HG03135 (cell line): ENCODE measurements at regions not wholly inside any gene's neighbourhood (a gene's known extent, or its start where the extent isn't known, plus 50 kb on each side); places are given as distances from the start of the nearest gene placed in this dataset.

ENCODE experiments used
- ATAC-seq: cut with Tn5 transposase; IDR thresholded peaks from one replicate; pipeline ENCODE4 v1.9.1; 2021; ENCODE audit warnings: mild to moderate bottlenecking, moderate library complexity; ENCODE audit not compliant: unreplicated experiment

DNA sequence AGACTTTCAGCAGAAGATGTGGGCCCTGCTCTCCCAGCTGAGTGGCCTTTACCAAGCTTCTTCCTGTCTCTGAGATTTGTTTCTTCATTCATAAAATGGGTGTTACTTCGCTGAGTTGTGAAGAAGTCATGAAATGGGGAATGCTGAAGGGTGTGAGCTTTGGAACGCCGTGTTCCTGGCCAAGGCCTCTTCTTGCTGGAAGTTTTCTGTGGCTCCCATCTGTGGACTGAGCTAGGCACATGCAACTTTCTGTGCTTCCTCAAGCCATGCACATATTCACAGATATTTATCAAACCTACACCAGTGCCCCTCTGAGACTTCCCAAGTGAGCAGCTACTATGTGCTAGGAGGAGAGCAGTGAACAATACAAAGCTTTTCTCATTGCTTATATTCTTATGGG is 106.3 kb upstream of the JUN start:
- no peak for ATAC-seq

- no peak for ATAC-seq
These were observed 106.8 kb upstream of the JUN start for GRCh38 chr1:58890609-58891008.

DNA sequence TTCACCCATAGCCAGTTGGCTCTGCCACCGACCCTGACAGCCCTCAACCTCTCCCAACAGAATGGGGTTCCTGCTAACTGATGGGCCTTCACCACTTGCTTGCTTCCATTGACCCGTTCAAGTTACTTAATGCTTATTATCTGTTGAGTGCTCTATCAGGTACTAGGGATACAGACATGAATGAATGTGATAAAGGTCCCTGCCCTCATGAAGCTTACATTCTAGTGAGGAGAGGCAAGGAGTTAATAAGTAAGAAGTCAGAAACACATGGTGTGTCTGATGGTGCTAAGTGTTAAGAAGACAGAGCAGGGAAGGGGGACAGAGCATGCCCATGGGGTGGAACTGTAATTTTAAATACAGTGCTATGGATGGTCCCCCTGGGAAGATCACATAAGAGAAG is 107.5 kb upstream of the JUN start:
- ATAC-seq: no peak

DNA sequence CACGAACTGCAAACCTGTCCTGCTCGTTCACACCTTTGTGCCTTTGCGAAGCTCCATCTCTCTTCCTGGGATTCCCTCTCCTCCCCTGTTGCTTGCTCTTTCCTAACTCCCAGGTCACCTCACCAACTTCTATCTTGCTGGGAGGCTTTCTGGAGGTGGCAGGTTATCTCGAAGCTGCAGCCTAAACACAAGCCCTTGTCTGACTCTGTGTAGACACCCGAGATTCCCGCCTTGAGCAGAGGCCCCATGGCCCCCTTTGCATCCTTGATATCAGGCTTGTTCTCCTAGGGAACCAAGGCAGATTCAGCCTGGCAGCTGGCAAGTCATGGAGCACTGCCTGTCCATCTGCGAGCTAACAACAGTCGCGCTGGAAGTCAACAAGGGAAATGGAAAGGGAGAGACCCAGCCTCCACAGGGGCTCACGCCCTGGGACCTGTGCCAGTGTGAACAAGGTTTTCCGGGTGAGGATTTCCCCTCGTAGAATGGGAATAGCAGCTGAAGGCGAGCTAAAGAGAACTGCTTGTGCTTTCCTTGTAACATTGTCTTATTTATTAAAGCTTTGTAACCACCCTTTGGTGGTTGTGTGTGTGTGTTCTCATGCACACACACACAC is 109.5 kb upstream of the JUN start:
- no peak for ATAC-seq

GRCh38 chr1:58895082-58895481 is 111.2 kb upstream of the JUN start:
- no peak for ATAC-seq

- no peak for ATAC-seq
These were observed 111.8 kb upstream of the JUN start for GRCh38 chr1:58895559-58896145.

DNA sequence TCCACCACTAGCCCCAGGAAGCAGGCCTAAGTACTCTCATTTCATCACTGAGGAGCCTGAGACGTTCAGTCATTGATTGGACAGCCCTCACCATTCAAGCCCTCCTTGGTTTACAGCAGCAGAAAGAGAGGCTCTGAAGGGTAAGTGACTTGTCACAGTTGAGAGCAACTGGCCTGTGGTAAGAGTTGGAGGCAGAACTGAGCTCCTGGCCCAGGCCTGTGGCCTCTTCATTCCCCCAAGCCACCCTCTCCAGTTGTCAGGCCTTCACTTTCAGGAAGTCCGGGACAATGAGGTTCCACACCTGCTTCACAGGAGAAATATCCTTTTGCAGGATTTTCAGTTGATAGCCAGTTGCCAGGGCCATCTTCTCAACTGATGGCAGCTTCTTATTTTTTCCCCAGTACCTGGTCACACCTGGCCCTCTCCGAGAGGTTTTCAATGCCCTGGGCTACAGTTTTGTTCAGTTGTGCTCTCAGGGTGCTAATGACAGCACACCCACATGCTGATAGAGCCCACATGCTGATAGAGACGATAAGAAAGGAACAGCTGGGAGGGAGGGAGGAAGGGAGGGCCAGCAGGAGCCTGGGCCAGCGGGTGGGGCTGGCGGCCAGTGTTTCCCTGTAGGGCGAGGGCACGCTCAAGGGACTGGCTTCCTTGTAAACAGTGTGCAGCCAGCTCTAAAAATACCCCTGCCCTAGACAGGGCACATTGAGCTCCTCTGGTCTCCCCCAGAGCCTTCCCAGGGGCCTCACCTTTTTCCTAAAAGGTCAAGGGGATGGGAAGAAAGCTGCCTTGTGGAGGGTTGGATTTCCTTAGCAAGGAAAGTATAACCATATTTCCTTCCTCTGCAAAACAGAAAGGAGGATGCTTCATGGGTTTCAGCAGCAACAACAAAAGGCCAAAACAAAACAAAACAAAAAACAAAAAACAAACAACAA is 112.7 kb upstream of the JUN start:
- ATAC-seq: no peak

GRCh38 chr1:58898739-58899586 is 115.1 kb upstream of the JUN start:
- ATAC-seq: no peak

GRCh38 chr1:58899587-58900271 is 115.9 kb upstream of the JUN start:
- ATAC-seq: no peak

GRCh38 chr1:58900396-58900795 is 116.5 kb upstream of the JUN start:
- ATAC-seq: no peak

DNA sequence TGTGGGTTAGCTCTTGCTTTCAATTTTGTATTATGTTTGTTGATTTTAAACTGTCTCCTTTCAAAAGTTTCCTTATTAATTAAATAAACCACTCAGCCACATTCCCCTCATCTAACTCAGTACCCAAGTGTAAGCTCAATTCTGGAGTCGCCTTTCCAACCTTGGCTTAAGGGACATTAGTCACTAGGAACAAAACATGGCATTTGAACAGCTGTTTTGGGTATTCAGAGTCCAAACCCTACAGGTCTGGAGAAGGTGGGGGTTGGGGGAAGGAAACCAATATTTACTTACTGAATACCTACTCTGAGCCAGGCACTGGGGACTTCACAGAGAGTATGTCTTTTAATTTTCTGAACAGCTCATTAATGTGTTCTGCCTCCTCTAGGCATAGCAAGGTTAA is 117.2 kb upstream of the JUN start:
- ATAC-seq: no peak

GRCh38 chr1:58902830-58903513 is 119.1 kb upstream of the JUN start:
- no peak for ATAC-seq

GRCh38 chr1:58903514-58904298 is 119.9 kb upstream of the JUN start:
- ATAC-seq: peak; percentile 79

- ATAC-seq: no peak
These were observed 120.7 kb upstream of the JUN start for GRCh38 chr1:58904299-58905125.

DNA sequence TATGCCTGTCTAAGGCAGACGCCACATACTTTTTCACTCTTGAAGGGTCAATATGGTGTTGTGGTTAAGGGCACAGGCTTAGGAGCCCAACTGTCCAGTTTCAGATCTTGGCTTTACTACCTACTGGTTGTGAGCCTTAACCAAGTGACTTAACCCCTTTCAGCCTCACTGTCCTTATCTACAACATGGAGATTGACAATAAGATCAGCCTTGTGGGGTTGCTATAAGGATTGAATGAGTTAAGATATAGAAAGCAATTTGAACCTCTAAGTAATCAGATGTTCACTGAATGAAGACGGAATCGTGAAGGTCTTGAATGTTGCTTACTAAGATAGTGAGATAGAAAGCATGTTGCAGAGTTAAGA is 121.3 kb upstream of the JUN start:
- no peak for ATAC-seq

GRCh38 chr1:58905628-58906221 is 121.9 kb upstream of the JUN start:
- ATAC-seq: no peak

GRCh38 chr1:58907398-58907797 is 123.6 kb upstream of the JUN start:
- no peak for ATAC-seq
